H1 (cell line): ENCODE measurements at regions not wholly inside any gene's neighbourhood (a gene's known extent, or its start where the extent isn't known, plus 50 kb on each side); places are given as distances from the start of the nearest gene placed in this dataset.

Experiments
- CTCF ChIA-PET: fragments of 300-600 bp; sonication (Branson Sonifier 250); formaldehyde crosslinking; loops from one replicate; lab custom pipeline; 2021; ENCODE audit not compliant: partially characterized antibody; lab: Charles Lee
- POLR2A ChIA-PET: fragments of 300-600 bp; sonication (Branson Sonifier 250); formaldehyde crosslinking; loops from one replicate; lab custom pipeline; 2021; ENCODE audit warnings: inconsistent platforms; ENCODE audit not compliant: partially characterized antibody; lab: Charles Lee
- DNase-seq, 2 experiments: peaks; one replicate each; pipeline versions ENCODE4 v3.0.0 to v3.0.0-alpha.2; 2010 to 2022; ENCODE audit warnings: low spot score in 2 of 2, low read depth in 1 of 2, mixed read lengths in 1 of 2
- FAIRE-seq: peaks from 2 replicates; lab custom pipeline; 2011; peaks lifted over from hg19 to GRCh38; lab: Jason Lieb, UNC
- H2AFZ ChIP-seq: 2 replicates; pipeline ENCODE4 v1.8.1; 2012; ENCODE audit warnings: low read length, inconsistent platforms
- H2AK5ac ChIP-seq: 2 replicates; pipeline ENCODE4 v1.6.1; 2013; ENCODE audit warnings: low read depth, low read length
- H2BK120ac ChIP-seq: replicated peaks from 2 replicates; pipeline ENCODE3; 2013; ENCODE audit warnings: low read depth, low read length, inconsistent platforms
- H2BK12ac ChIP-seq: 2 replicates; pipeline ENCODE4 v1.6.1; 2013; ENCODE audit warnings: low read depth, low read length
- H2BK15ac ChIP-seq: 2 replicates; pipeline ENCODE4 v1.6.1; 2013; ENCODE audit warnings: low read length
- H2BK20ac ChIP-seq: 2 replicates; pipeline ENCODE4 v1.6.1; 2013; ENCODE audit warnings: low read length
- H2BK5ac ChIP-seq: 2 replicates; pipeline ENCODE4 v1.6.1; 2013; ENCODE audit warnings: low read depth, low read length
- H3K14ac ChIP-seq: 2 replicates; pipeline ENCODE4 v1.6.1; 2013; ENCODE audit warnings: inconsistent platforms; ENCODE audit not compliant: insufficient read length
- H3K18ac ChIP-seq: 2 replicates; pipeline ENCODE4 v1.6.1; 2013; ENCODE audit warnings: low read length; ENCODE audit errors: extremely low read depth
- H3K23ac ChIP-seq: 2 replicates; pipeline ENCODE4 v1.6.1; 2013; ENCODE audit warnings: inconsistent platforms; ENCODE audit not compliant: insufficient read length
- H3K23me2 ChIP-seq: 2 replicates; pipeline ENCODE4 v1.6.1; 2013; ENCODE audit warnings: low read depth, low read length
- H3K27ac ChIP-seq: 2 replicates; pipeline ENCODE4 v1.6.1; 2011; ENCODE audit warnings: low read depth, low read length, inconsistent platforms
- H3K27me3 ChIP-seq, 4 experiments: replicated peaks in 1 of 4; 1 replicate in 1 of 4; 2 replicates in 3 of 4; pipeline versions ENCODE4 v1.6.1 to v1.8.1; 2011 to 2013; ENCODE audit warnings: low read length in 3 of 4, mild to moderate bottlenecking in 3 of 4, inconsistent platforms in 2 of 4, mixed read lengths in 2 of 4, moderate library complexity in 1 of 4; ENCODE audit not compliant: control insufficient read depth in 3 of 4, insufficient read depth in 3 of 4; ENCODE audit errors: extremely low read depth in 1 of 4
- H3K36me3 ChIP-seq, 4 experiments: 2 replicates each; pipeline versions ENCODE4 v1.6.1 to v1.8.1; 2011 to 2013; ENCODE audit warnings: mild to moderate bottlenecking in 4 of 4, low read length in 3 of 4, moderate library complexity in 2 of 4, control low read depth in 1 of 4, inconsistent platforms in 1 of 4; ENCODE audit not compliant: insufficient read depth in 4 of 4, control insufficient read depth in 2 of 4
- H3K4ac ChIP-seq: replicated peaks from 2 replicates; pipeline ENCODE3; 2013; ENCODE audit warnings: low read length, low read depth, mixed read lengths, inconsistent platforms; ENCODE audit not compliant: insufficient read length
- H3K4me1 ChIP-seq, 4 experiments: replicated peaks in 1 of 4; 1 replicate in 1 of 4; 2 replicates in 3 of 4; pipeline versions ENCODE4 v1.6.1 to v1.8.1; 2011 to 2013; ENCODE audit warnings: low read length in 3 of 4, inconsistent platforms in 2 of 4, mixed read lengths in 1 of 4; ENCODE audit not compliant: insufficient read depth in 4 of 4, control insufficient read depth in 3 of 4
- H3K4me2 ChIP-seq, 2 experiments: 2 replicates each; pipeline versions ENCODE4 v1.6.1 to v1.8.1; 2011 to 2013; ENCODE audit warnings: low read depth in 2 of 2, low read length in 2 of 2, control low read depth in 1 of 2, inconsistent platforms in 1 of 2, mild to moderate bottlenecking in 1 of 2; ENCODE audit not compliant: insufficient read depth in 1 of 2
- H3K4me3 ChIP-seq, 4 experiments: fragments of 200-600, 300-600 bp in 1 of 4; sonication (generic), shearing (Covaris generic), sonication (Bioruptor Twin) in 1 of 4; 2 replicates each; pipeline versions ENCODE4 v1.5.1 to v1.8.1; 2011 to 2016; ENCODE audit warnings: low read length in 4 of 4, low read depth in 3 of 4, control low read depth in 2 of 4, inconsistent platforms in 2 of 4, mild to moderate bottlenecking in 2 of 4, mixed read lengths in 1 of 4, moderate library complexity in 1 of 4; ENCODE audit not compliant: insufficient read depth in 2 of 4; ENCODE audit errors: extremely low read depth in 1 of 4
- H3K56ac ChIP-seq: replicated peaks from 2 replicates; pipeline ENCODE3; 2013; ENCODE audit warnings: low read depth, mild to moderate bottlenecking, mixed read lengths, low read length, inconsistent platforms; ENCODE audit not compliant: insufficient read length
- H3K79me1 ChIP-seq: 2 replicates; pipeline ENCODE4 v1.6.1; 2013; ENCODE audit warnings: low read depth, low read length, control low read depth
- H3K79me2 ChIP-seq, 2 experiments: 2 replicates each; pipeline versions ENCODE4 v1.6.1 to v1.8.1; 2012 to 2013; ENCODE audit warnings: low read length in 2 of 2, mild to moderate bottlenecking in 2 of 2, inconsistent platforms in 1 of 2; ENCODE audit not compliant: insufficient read depth in 2 of 2, control insufficient read depth in 1 of 2
- H3K9ac ChIP-seq, 4 experiments: replicated peaks in 1 of 4; 1 replicate in 1 of 4; 2 replicates in 3 of 4; pipeline versions ENCODE4 v1.6.1 to v1.8.1; 2011 to 2013; ENCODE audit warnings: low read depth in 3 of 4, low read length in 3 of 4, control low read depth in 2 of 4, mild to moderate bottlenecking in 2 of 4, moderate library complexity in 2 of 4, inconsistent platforms in 1 of 4; ENCODE audit errors: extremely low read depth in 1 of 4
- H3K9me3 ChIP-seq, 2 experiments: 2 replicates each; pipeline versions ENCODE4 v1.6.1 to v1.8.1; 2012 to 2013; ENCODE audit warnings: mild to moderate bottlenecking in 2 of 2, moderate library complexity in 2 of 2, control low read depth in 1 of 2, inconsistent platforms in 1 of 2, low read depth in 1 of 2, low read length in 1 of 2, mixed read lengths in 1 of 2; ENCODE audit not compliant: insufficient read depth in 2 of 2
- H4K20me1 ChIP-seq, 2 experiments: replicated peaks in 1 of 2; 2 replicates each; pipeline versions ENCODE3 to v1.8.1; 2011 to 2013; ENCODE audit warnings: inconsistent platforms in 2 of 2, low read length in 2 of 2, mild to moderate bottlenecking in 1 of 2; ENCODE audit not compliant: insufficient read depth in 2 of 2, control insufficient read depth in 1 of 2
- H4K5ac ChIP-seq: 2 replicates; pipeline ENCODE4 v1.6.1; 2013; ENCODE audit warnings: low read length, low read depth, mixed read lengths, inconsistent platforms; ENCODE audit not compliant: insufficient read length
- H4K8ac ChIP-seq: 2 replicates; pipeline ENCODE4 v1.8.0; 2013; ENCODE audit warnings: mild to moderate bottlenecking, moderate library complexity, low read length, inconsistent platforms; ENCODE audit not compliant: insufficient read depth; ENCODE audit errors: extremely low read depth
- H4K91ac ChIP-seq: replicated peaks from 2 replicates; pipeline ENCODE3; 2013; ENCODE audit warnings: low read length, mixed read lengths, inconsistent platforms; ENCODE audit not compliant: insufficient read length
- CBX8 ChIP-seq: fragments of 300-800, 300-1000 bp; sonication (generic); IDR thresholded peaks from 2 replicates; pipeline ENCODE4 v1.7.1; 2016; ENCODE audit warnings: low read depth, low read length, borderline replicate concordance
- SAP30 ChIP-seq: fragments of 300-600 bp; sonication (generic); IDR thresholded peaks from 2 replicates; pipeline ENCODE4 v1.7.1; 2012; ENCODE audit warnings: low read length, moderate library complexity, mild to moderate bottlenecking, inconsistent platforms; ENCODE audit not compliant: insufficient read depth, insufficient replicate concordance
- TCF12 ChIP-seq: IDR thresholded peaks from 2 replicates; pipeline ENCODE4 v1.6.1; 2011; ENCODE audit warnings: low read depth, mild to moderate bottlenecking, low read length
- WGBS, 2 experiments: shearing (Covaris generic) in 1 of 2; methylation state at CpG; one replicate each; pipeline versions ENCODE4 v1.1.6 to v1.1.7; 2013 to 2015; ENCODE audit warnings: low lambda C conversion rate in 2 of 2, mixed read lengths in 2 of 2, inconsistent platforms in 1 of 2, low coverage in 1 of 2, missing lambda C conversion rate in 1 of 2; ENCODE audit not compliant: insufficient replicate concordance in 2 of 2, insufficient coverage in 1 of 2, insufficient read length in 1 of 2; ENCODE audit errors: extremely low coverage in 1 of 2, missing lambda C conversion rate in 1 of 2; 5-methylcytosine and 5-hydroxymethylcytosine counted together

DNA sequence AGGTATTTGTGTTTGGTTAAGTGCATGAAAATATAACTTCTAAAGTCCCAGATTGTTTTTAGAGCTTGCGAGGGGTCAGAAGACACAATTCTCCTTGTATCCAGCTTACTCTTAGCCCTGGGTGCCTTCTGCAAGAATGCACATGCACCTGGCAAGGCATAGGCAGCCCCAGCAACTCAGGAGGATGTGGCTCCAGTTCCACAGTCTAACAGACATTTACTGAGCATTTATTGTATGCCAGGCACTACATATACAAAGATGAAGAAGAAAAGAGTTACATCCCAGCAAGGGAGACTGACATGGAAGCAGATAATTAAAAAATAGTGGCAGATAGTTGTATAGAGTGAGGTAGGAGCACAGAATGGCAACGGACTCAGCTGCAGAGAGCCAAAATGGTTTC is 101.1 kb upstream of the FRY start:
- 89% methylated on average over 2 of the region's 2 CpGs; no CpG with 5 or more reads in 1 of the 2 experiments for WGBS, 2 experiments

More for the DNA sequence above, 101.1 kb upstream of the FRY start:
- H3K79me1 ChIP-seq = no peaks in the 10 kb centered on the region
- CTCF ChIA-PET = interaction anchor here (1.2 kb wide), 1 partner anchor 21 kb away, joined by 5 read pairs; no protein-coding TSS in a partner anchor
- no peaks in the 10 kb centered on the region for H4K20me1 ChIP-seq
- no peak overlapping the region for H3K9ac ChIP-seq
- no peak overlapping the region for H2AK5ac ChIP-seq
- H3K23me2 ChIP-seq = no peaks in the 10 kb centered on the region; the same call in 1 of the 2 replicates
- H4K5ac ChIP-seq = no peak overlapping the region
- H2BK12ac ChIP-seq = no peak overlapping the region
- H3K23ac ChIP-seq = no peak overlapping the region
- H3K4ac ChIP-seq = no peak overlapping the region
- no peak overlapping the region for H3K18ac ChIP-seq
- no peak for FAIRE-seq
- H3K14ac ChIP-seq = no peak overlapping the region
- H3K4me3 ChIP-seq = no peak overlapping the region
- no peak overlapping the region for H4K8ac ChIP-seq
- TF ChIP-seq SAP30 (no peak), CBX8 (no peak), TCF12 (no peak)
- TF ChIP-seq, all 59 proteins: peak for 0
- POLR2A ChIA-PET = no interaction called here
- H3K56ac ChIP-seq = no peak overlapping the region
- no peak overlapping the region for H4K91ac ChIP-seq
- H3K4me2 ChIP-seq = no peak overlapping the region
- no peak overlapping the region for H2BK120ac ChIP-seq
- H2BK5ac ChIP-seq = no peak overlapping the region
- DNase-seq = no peak
- H3K27ac ChIP-seq = no peak overlapping the region
- H3K27me3 ChIP-seq = no peaks in the 10 kb centered on the region
- H3K36me3 ChIP-seq = no peaks in the 10 kb centered on the region
- peak overlapping the region; percentile 43 for H2AFZ ChIP-seq
- H3K9me3 ChIP-seq = no peaks in the 10 kb centered on the region
- H3K79me2 ChIP-seq = no peaks in the 10 kb centered on the region
- H2BK15ac ChIP-seq = no peak overlapping the region
- no peak overlapping the region for H2BK20ac ChIP-seq
- peaks cover 0 to 8% (median 0%) of the 10 kb centered on the region in 4 experiments; a peak in 2 of 7 replicates for H3K4me1 ChIP-seq
